ENCODE measurements at regions not wholly inside any gene's neighbourhood (a gene's known extent, or its start where the extent isn't known, plus 50 kb on each side); places are given as distances from the start of the nearest gene placed in this dataset.

GRCh38 chr1:147080671-147081394, 91.4 kb downstream of the PRKAB2 start:
- Histone ChIP-seq H3K4me1 (ENCODE audit: control insufficient read depth, insufficient read depth, low read length) (no peaks in the 10 kb centered on the region), H3K4ac (ENCODE audit: low read depth, low read length) (no peak overlapping the region), H4K5ac (ENCODE audit: low read depth, low read length) (no peak overlapping the region), H3K23ac (ENCODE audit: low read depth, low read length) (no peak overlapping the region), H3K56ac (ENCODE audit: extremely low read depth, insufficient read depth, low read length) (no peak overlapping the region), H3K14ac (replicated peaks; ENCODE audit: low read depth, low read length) (no peak overlapping the region), H3K4me2 (ENCODE audit: low read depth, low read length) (no peak overlapping the region), H3K18ac (ENCODE audit: low read depth, low read length) (no peak overlapping the region), H2AK5ac (ENCODE audit: low read depth, low read length) (no peak overlapping the region), H3K27ac (ENCODE audit: insufficient read depth, low read length) (no peak overlapping the region), H3K9ac (ENCODE audit: low read depth, low read length) (no peak overlapping the region), H3K9me1 (ENCODE audit: insufficient read depth, low read length) (no peaks in the 10 kb centered on the region), H3K27me3 (ENCODE audit: control insufficient read depth, insufficient read depth, low read length) (peaks cover 62% of the 10 kb centered on the region), H2BK20ac (ENCODE audit: low read depth, low read length) (no peak overlapping the region), H2BK5ac (ENCODE audit: low read depth, low read length, poor library complexity, severe bottlenecking) (no peak overlapping the region), H3K36me3 (ENCODE audit: control insufficient read depth, insufficient read depth, low read length) (no peaks in the 10 kb centered on the region), H3K9me3 (ENCODE audit: control insufficient read depth, insufficient read depth, low read length) (peaks cover 18% of the 10 kb centered on the region), H2AFZ (replicated peaks; ENCODE audit: low read length, poor library complexity) (no peak overlapping the region), H2BK15ac (ENCODE audit: low read depth, low read length) (no peak overlapping the region), H3K4me3 (ENCODE audit: insufficient read depth, low read depth, low read length) (no peak overlapping the region), H4K8ac (ENCODE audit: low read depth in 2 of 2, low read length in 2 of 2) (no peak overlapping the region), H3K79me1 (ENCODE audit: low read depth in 1 of 2, low read length in 2 of 2) (no peaks in the 10 kb centered on the region), H4K20me1 (ENCODE audit: insufficient read depth, low read length) (no peaks in the 10 kb centered on the region), H2AK9ac (replicated peaks; ENCODE audit: low read depth, low read length, poor library complexity) (no peak overlapping the region), H2BK120ac (ENCODE audit: low read depth, low read length) (no peak overlapping the region), H4K91ac (ENCODE audit: insufficient read depth, low read depth, low read length) (no peak overlapping the region)
- TF ChIP-seq FOS (IDR thresholded peaks at IDR 0.05; ENCODE audit: low read depth, low read length) (no peak), ELK1 (IDR thresholded peaks at IDR 0.05; ENCODE audit: borderline replicate concordance, low read depth, low read length) (no peak), RFX5 (IDR thresholded peaks at IDR 0.05; ENCODE audit: low read depth, low read length) (no peak), USF2 (IDR thresholded peaks at IDR 0.05; ENCODE audit: low read depth, low read length) (no peak), CTCF (conservative IDR thresholded peaks at IDR 0.05; ENCODE audit: low read depth, low read length) (no peak), RAD21 (IDR thresholded peaks at IDR 0.05; ENCODE audit: low read length) (no peak), MXI1 (IDR thresholded peaks at IDR 0.05; ENCODE audit: borderline replicate concordance, low read depth, low read length) (no peak), BHLHE40 (IDR thresholded peaks at IDR 0.05; ENCODE audit: low read depth, low read length) (no peak), MAFK (IDR thresholded peaks at IDR 0.05; ENCODE audit: low read depth, low read length) (no peak), CEBPB (IDR thresholded peaks at IDR 0.05; ENCODE audit: low read depth, low read length) (no peak), CHD1 (IDR thresholded peaks at IDR 0.05; ENCODE audit: low read depth, low read length) (no peak), MAZ (IDR thresholded peaks at IDR 0.05; ENCODE audit: borderline replicate concordance, low read depth, low read length) (no peak), POLR2A (IDR thresholded peaks at IDR 0.05; ENCODE audit: low read depth, low read length) (no peak), NFE2L2 (IDR thresholded peaks at IDR 0.05; ENCODE audit: low read depth, low read length) (no peak), SMC3 (IDR thresholded peaks at IDR 0.05; ENCODE audit: low read depth, low read length) (no peak), RCOR1 (IDR thresholded peaks at IDR 0.05; ENCODE audit: insufficient replicate concordance, low read length) (no peak)
- ChIA-PET CTCF (no interaction called here), POLR2A (ENCODE audit: unreplicated experiment) (no interaction called here)
- in situ Hi-C loops (cut with MboI; ENCODE audit: low sequenced_read_pairs) (no loop called here), intact Hi-C loops (cut with micrococcal nuclease) (no loop called here), dilution Hi-C loops (cut with HindIII; ENCODE audit: low sequenced_read_pairs, unreplicated experiment) (no loop called here)
- DNase-seq (no peak), ATAC-seq (ENCODE audit: low read depth) (no peak)
- no TSS peak for BruUV-seq (replicated peaks)
- 0% methylated on average over 1 of the region's 28 CpGs; no CpG with 5 or more reads in 1 of the 2 experiments for WGBS, 2 experiments (ENCODE audit: extremely low coverage in 2 of 2, insufficient read length in 1 of 2)

Data from IMR-90 (cell line).